ENCODE measurements at regions not wholly inside any gene's neighbourhood (a gene's known extent, or its start where the extent isn't known, plus 50 kb on each side); places are given as distances from the start of the nearest gene placed in this dataset.

DNA sequence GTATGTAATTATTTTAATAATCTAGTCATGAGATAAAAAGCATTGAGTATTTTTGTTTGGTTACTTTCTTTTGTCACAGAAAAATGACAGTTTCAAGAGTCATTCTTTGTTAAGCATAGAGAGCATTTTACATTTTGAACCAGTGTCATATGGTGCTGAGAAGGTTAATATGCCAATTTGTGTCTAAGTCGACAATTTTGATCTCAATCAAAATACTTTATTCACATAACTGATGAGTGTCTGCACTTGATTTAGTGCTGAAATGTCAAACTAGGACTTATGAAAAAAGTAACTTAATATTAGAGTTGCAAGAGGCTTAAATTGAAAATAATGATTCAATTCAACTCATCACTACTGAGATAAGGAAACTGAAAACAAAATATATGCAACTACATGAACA, 1804.6 kb upstream of the ACO1 start:
- TF ChIP-seq, protein P1, sequence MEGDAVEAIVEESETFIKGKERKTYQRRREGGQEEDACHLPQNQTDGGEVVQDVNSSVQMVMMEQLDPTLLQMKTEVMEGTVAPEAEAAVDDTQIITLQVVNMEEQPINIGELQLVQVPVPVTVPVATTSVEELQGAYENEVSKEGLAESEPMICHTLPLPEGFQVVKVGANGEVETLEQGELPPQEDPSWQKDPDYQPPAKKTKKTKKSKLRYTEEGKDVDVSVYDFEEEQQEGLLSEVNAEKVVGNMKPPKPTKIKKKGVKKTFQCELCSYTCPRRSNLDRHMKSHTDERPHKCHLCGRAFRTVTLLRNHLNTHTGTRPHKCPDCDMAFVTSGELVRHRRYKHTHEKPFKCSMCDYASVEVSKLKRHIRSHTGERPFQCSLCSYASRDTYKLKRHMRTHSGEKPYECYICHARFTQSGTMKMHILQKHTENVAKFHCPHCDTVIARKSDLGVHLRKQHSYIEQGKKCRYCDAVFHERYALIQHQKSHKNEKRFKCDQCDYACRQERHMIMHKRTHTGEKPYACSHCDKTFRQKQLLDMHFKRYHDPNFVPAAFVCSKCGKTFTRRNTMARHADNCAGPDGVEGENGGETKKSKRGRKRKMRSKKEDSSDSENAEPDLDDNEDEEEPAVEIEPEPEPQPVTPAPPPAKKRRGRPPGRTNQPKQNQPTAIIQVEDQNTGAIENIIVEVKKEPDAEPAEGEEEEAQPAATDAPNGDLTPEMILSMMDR (IDR thresholded peaks at IDR 0.05): no peak

DNA sequence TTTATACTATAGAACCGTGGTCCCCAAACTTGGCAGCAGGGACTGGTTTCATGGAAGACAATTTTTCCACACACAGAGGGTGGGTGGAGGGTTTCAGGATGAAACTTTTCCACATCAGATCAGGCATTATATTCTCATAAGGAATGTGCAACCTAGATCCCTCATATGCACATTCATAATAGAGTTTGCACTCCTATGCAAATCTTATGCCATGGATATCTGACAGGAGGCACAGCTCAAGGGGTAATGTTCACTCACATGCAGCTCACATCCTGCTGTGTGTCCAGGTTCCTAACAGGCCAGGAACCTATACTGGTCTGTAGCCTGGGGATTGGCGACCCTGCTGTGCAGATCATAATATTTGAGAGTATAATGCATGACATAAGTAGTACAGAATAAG, 1802.2 kb upstream of the ACO1 start:
- TF ChIP-seq, protein P1 (IDR thresholded peaks at IDR 0.05): no peak

DNA sequence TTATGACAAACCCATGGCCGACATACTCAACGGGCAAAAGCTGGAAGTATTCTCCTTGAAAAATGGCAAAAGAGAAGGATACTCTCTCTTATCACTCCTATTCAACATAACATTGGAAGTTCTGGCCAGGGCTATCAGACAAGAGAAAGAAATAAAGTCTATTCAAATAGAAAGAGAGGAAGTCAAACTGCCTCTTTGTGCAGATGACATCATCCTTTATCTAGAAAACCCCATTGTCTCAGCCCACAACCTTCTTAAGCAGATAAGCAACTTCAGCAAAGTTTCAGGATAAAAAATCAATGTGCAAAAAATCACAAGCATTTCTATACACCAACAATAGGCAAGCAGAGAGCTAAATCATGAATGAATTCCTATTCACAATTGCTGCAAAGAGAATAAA, 1799.9 kb upstream of the ACO1 start:
- TF ChIP-seq, protein P1 (IDR thresholded peaks at IDR 0.05): no peak

DNA sequence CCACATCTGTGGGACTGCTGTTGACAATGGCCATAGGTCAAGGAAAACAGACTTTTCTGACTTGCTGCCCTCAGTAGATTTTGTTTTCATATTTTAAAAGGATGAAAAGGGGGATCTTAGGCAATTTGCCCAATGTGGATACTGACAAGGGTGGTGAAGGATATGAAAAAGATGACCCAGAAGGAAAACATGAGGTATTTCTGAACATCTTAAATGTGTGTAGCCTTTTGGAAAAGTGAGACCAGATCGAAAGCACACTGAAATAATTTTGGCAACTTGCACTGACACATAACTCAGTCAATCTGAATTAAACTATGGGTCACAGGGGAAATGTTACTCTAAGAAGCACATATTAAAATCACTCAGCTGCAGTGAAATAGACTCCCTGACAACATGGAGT, 1793.0 kb upstream of the ACO1 start:
- TF ChIP-seq, protein P1 (IDR thresholded peaks at IDR 0.05): no peak

DNA sequence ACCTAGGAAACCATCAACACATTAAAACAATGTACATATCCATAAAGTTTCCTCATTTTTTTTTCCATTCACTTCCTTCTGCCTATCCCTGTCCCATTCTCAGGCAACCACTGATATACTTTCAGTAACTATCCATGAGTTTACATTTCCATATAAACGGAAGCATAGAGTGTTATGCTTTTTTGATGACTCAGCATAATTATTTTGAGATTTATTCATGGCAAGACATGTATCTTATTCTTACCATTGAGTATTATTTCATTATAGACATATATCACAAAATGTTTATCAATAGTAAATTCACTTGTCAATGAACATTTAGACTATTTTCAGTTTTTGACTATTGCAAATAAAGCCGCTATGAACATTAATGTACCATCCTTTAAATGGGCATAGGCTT, 1786.8 kb upstream of the ACO1 start:
- TF ChIP-seq, protein P1 (IDR thresholded peaks at IDR 0.05): no peak

DNA sequence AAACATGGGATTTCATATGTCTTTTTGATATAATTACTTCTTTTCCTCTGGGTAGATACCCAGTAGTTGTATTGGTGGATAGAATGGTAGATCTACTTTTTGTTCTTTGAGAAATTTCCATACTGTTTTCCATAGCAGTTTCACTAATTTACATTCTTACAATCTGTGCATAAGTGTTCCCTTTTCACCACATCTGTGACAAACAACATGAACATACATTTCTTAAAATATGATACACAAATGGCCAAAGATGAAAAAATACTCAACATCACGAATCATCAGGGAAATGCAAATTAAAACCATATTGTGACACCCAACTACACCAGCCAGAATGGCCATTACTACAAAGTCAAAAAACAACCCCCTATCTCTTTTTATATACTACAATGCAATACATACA, 1778.5 kb upstream of the ACO1 start:
- TF ChIP-seq, protein P1 (IDR thresholded peaks at IDR 0.05): no peak

DNA sequence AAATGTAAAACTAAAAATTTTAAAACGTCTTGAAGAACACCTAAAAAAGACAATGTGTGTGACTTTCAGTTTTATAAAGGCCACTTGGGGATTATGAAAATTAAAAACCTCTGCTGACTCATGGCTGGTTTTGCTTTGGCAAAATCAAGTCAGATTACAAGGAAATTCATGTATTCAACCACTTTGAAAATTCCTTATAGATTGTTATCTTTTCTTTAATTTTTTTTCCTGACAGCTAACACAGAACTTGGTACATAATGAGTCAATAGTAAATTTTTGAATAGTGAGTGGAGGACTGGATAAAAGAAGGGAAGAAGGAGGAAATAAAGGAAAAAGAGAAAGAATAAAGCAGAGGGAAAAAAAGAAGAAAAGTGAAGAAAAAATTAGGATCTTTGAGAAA, 1774.7 kb upstream of the ACO1 start:
- TF ChIP-seq, protein P1 (IDR thresholded peaks at IDR 0.05): no peak

DNA sequence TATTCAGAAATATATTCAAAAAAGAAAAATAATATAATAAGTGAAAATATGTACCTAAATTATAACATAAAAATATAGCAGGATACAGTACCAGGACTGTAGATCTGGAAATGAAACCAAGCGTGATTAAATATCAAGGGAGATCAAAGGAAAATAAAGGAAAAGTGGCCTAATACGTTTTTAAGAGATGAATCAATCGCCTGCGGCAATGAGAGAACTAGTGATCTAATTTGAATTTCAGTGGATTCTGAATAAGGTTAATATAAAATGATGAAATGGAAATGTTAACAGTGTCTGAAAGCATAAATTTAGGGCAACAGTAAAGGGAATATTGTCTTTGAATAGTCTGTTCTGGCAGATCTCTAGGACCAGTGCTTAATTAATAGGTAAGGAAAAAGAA, 1761.9 kb upstream of the ACO1 start:
- TF ChIP-seq, protein P1 (IDR thresholded peaks at IDR 0.05): no peak
